Neural crest cell (in vitro differentiated cells): ENCODE measurements at regions not wholly inside any gene's neighbourhood (a gene's known extent, or its start where the extent isn't known, plus 50 kb on each side); places are given as distances from the start of the nearest gene placed in this dataset.

Experiments
- DNase-seq: peaks from one replicate; pipeline ENCODE4 v3.0.0; 2021; ENCODE audit warnings: low read depth, mixed read lengths, low spot score
- H3K27ac Mint-ChIP-seq: one replicate; pipeline ENCODE4 v1.8.0; 2021; ENCODE audit warnings: mild to moderate bottlenecking, mixed read lengths; ENCODE audit not compliant: unreplicated experiment
- H3K27me3 Mint-ChIP-seq: 2 replicates; pipeline ENCODE4 v1.8.0; 2021; ENCODE audit warnings: low read depth, mild to moderate bottlenecking, mixed read lengths
- H3K36me3 Mint-ChIP-seq: 2 replicates; pipeline ENCODE4 v1.8.0; 2021; ENCODE audit warnings: low read depth, mild to moderate bottlenecking, mixed read lengths
- H3K4me1 Mint-ChIP-seq: 2 replicates; pipeline ENCODE4 v1.8.0; 2021; ENCODE audit warnings: mixed read lengths
- H3K4me3 Mint-ChIP-seq: one replicate; pipeline ENCODE4 v1.8.0; 2021; ENCODE audit warnings: mild to moderate bottlenecking, mixed read lengths
- H3K9me3 Mint-ChIP-seq: 2 replicates; pipeline ENCODE4 v1.8.0; 2021; ENCODE audit warnings: mixed read lengths
- CTCF ChIP-seq: fragments of 200-600 bp; sonication (generic); conservative IDR thresholded peaks from 2 replicates; pipeline ENCODE4 v1.5.0; 2021; ENCODE audit warnings: antibody characterized with exemption, mild to moderate bottlenecking

GRCh38 chr4:165613581-165613980 is 234.8 kb downstream of the CPE start:
- H3K9me3 Mint-ChIP-seq: peaks cover 5% of the 10 kb centered on the region
- peaks cover 45% of the 10 kb centered on the region for H3K4me1 Mint-ChIP-seq
- peaks cover 4% of the 10 kb centered on the region for H3K36me3 Mint-ChIP-seq
- no peak overlapping the region for H3K4me3 Mint-ChIP-seq
- DNase-seq: no peak
- TF ChIP-seq CTCF: no peak
- no peaks in the 10 kb centered on the region for H3K27me3 Mint-ChIP-seq
- H3K27ac Mint-ChIP-seq: peak overlapping the region; percentile 8

- no peak for TF ChIP-seq CTCF
- peaks cover 12% of the 10 kb centered on the region for H3K9me3 Mint-ChIP-seq
- no peaks in the 10 kb centered on the region for H3K27me3 Mint-ChIP-seq
- no peak for DNase-seq
- H3K4me1 Mint-ChIP-seq: no peaks in the 10 kb centered on the region
- peaks cover 7% of the 10 kb centered on the region for H3K36me3 Mint-ChIP-seq
- no peak overlapping the region for H3K4me3 Mint-ChIP-seq
- H3K27ac Mint-ChIP-seq: no peak overlapping the region
Observed at GRCh38 chr4:165620913-165621312, 242.1 kb downstream of the CPE start.

- peaks cover 7% of the 10 kb centered on the region for H3K36me3 Mint-ChIP-seq
- no peaks in the 10 kb centered on the region for H3K4me1 Mint-ChIP-seq
- no peak for TF ChIP-seq CTCF
- peaks cover 12% of the 10 kb centered on the region for H3K9me3 Mint-ChIP-seq
- no peak overlapping the region for H3K4me3 Mint-ChIP-seq
- H3K27ac Mint-ChIP-seq: no peak overlapping the region
- no peaks in the 10 kb centered on the region for H3K27me3 Mint-ChIP-seq
- no peak for DNase-seq
Observed at GRCh38 chr4:165621983-165622382, 243.2 kb downstream of the CPE start.

- TF ChIP-seq CTCF: no peak
- Mint-ChIP-seq H3K27me3 (no peaks in the 10 kb centered on the region), H3K36me3 (no peaks in the 10 kb centered on the region), H3K4me1 (no peaks in the 10 kb centered on the region), H3K27ac (no peak overlapping the region), H3K9me3 (no peaks in the 10 kb centered on the region), H3K4me3 (no peak overlapping the region)
- no peak for DNase-seq
Observed at GRCh38 chr4:165625281-165625680, 246.5 kb downstream of the CPE start.

GRCh38 chr4:165626316-165626715 is 246.7 kb upstream of the TLL1 start:
- no peak for DNase-seq
- H3K4me1 Mint-ChIP-seq: peaks cover 4% of the 10 kb centered on the region
- no peak overlapping the region for H3K4me3 Mint-ChIP-seq
- H3K27ac Mint-ChIP-seq: no peak overlapping the region
- no peaks in the 10 kb centered on the region for H3K36me3 Mint-ChIP-seq
- no peaks in the 10 kb centered on the region for H3K27me3 Mint-ChIP-seq
- no peak for TF ChIP-seq CTCF
- H3K9me3 Mint-ChIP-seq: no peaks in the 10 kb centered on the region

- no peak for TF ChIP-seq CTCF
- Mint-ChIP-seq H3K4me3 (no peak overlapping the region), H3K36me3 (no peaks in the 10 kb centered on the region), H3K27me3 (no peaks in the 10 kb centered on the region), H3K27ac (no peak overlapping the region), H3K4me1 (peaks cover 12% of the 10 kb centered on the region), H3K9me3 (no peaks in the 10 kb centered on the region)
- DNase-seq: no peak
Observed at GRCh38 chr4:165627128-165627527, 245.9 kb upstream of the TLL1 start.
